Colonic mucosa (tissue), 4 donors: ENCODE measurements at regions not wholly inside any gene's neighbourhood (a gene's known extent, or its start where the extent isn't known, plus 50 kb on each side); places are given as distances from the start of the nearest gene placed in this dataset.
A peak's percentile ranks its signal among the peaks of the same experiment; 100 is the strongest.

ENCODE experiments used
- DNase-seq: peaks from one replicate; pipeline ENCODE4 v3.0.0-alpha.2; 2020
- H3K27ac ChIP-seq: fragments of 200-600 bp; one replicate; pipeline ENCODE4 v1.8.0; 2021
- H3K27me3 ChIP-seq: fragments of 200-600 bp; one replicate; pipeline ENCODE4 v1.8.0; 2021
- H3K36me3 ChIP-seq: fragments of 200-600 bp; one replicate; pipeline ENCODE4 v1.8.0; 2021
- H3K4me1 ChIP-seq: fragments of 200-600 bp; one replicate; pipeline ENCODE4 v1.8.0; 2021; ENCODE audit warnings: mild to moderate bottlenecking
- H3K4me3 ChIP-seq: fragments of 200-600 bp; one replicate; pipeline ENCODE4 v1.8.0; 2021
- H3K9ac ChIP-seq, 2 donors: one replicate each; pipeline ENCODE4 v1.7.0; 2013; ENCODE audit warnings: control low read depth in 2 of 2, low read depth in 2 of 2, low read length in 2 of 2
- H3K9me3 ChIP-seq: fragments of 200-600 bp; one replicate; pipeline ENCODE4 v1.8.0; 2021
- intact Hi-C: fragments of 100-400 bp; cut with DNase I; formaldehyde crosslinking; loops from one replicate; pipeline ENCODE4 v1.14.1; 2022
- TF ChIP-seq, protein P1 (sequence below): fragments of 200-600 bp; IDR thresholded peaks from one replicate; pipeline ENCODE4 v1.8.0; 2022; ENCODE audit warnings: antibody characterized with exemption, mild to moderate bottlenecking
- donor health status: healthy.
- donor health status: DM: no; HTN: no; CAD: no.
- donor health status: DM: no; HTN: no; CAD: no.

DNA sequence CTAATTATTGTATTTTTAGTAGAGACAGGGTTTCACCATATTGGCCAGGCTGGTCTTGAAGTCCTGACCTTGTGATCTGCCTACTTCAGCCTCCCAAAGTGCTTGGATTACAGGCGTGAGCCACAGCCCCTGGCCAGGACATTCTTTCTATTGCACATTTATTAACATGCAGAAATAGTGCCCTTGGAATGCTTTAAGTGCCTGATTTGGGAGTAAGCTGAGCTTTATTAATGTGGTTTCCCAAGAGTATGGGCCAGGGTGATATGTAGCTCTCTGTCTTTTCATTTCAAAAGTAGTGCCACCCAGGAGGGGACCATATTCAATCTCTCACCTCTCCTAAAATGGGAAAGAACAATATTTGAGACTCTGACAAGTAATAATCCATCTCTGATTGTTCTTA, 970.7 kb downstream of the KCNMA1 start:
- TF ChIP-seq, protein P1, sequence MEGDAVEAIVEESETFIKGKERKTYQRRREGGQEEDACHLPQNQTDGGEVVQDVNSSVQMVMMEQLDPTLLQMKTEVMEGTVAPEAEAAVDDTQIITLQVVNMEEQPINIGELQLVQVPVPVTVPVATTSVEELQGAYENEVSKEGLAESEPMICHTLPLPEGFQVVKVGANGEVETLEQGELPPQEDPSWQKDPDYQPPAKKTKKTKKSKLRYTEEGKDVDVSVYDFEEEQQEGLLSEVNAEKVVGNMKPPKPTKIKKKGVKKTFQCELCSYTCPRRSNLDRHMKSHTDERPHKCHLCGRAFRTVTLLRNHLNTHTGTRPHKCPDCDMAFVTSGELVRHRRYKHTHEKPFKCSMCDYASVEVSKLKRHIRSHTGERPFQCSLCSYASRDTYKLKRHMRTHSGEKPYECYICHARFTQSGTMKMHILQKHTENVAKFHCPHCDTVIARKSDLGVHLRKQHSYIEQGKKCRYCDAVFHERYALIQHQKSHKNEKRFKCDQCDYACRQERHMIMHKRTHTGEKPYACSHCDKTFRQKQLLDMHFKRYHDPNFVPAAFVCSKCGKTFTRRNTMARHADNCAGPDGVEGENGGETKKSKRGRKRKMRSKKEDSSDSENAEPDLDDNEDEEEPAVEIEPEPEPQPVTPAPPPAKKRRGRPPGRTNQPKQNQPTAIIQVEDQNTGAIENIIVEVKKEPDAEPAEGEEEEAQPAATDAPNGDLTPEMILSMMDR: no peak
- Histone ChIP-seq H3K4me3 (no peak overlapping the region), H3K36me3 (no peaks in the 10 kb centered on the region), H3K27me3 (no peaks in the 10 kb centered on the region), H3K9ac (no peak overlapping the region), H3K27ac (no peak overlapping the region), H3K4me1 (no peaks in the 10 kb centered on the region), H3K9me3 (no peaks in the 10 kb centered on the region)
- DNase-seq: no peak
- intact Hi-C loops: no loop called here

DNA sequence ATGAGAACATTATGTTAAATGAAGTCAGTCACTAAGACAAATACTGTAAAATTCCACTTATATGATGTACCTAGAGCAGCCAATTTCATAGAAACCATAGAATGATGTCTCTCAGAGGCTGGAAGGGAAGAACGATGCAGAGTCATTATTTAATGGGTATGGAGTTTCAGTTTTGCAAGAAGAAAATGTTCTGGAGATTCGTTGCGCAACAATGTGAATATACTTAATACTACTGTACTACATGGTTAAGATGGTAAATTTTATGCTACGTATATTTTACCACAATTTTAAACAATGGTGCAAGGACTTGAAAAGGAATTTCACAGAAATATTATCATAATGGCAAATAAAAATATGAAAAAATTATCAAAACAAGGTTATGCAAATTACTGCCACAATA, 972.6 kb downstream of the KCNMA1 start:
- no peak overlapping the region for H3K27ac ChIP-seq
- H3K36me3 ChIP-seq: no peaks in the 10 kb centered on the region
- no peaks in the 10 kb centered on the region for H3K4me1 ChIP-seq
- H3K9ac ChIP-seq: no peak overlapping the region
- intact Hi-C loops: no loop called here
- H3K27me3 ChIP-seq: no peaks in the 10 kb centered on the region
- DNase-seq: no peak
- no peak overlapping the region for H3K4me3 ChIP-seq
- H3K9me3 ChIP-seq: no peaks in the 10 kb centered on the region
- TF ChIP-seq, protein P1: no peak

DNA sequence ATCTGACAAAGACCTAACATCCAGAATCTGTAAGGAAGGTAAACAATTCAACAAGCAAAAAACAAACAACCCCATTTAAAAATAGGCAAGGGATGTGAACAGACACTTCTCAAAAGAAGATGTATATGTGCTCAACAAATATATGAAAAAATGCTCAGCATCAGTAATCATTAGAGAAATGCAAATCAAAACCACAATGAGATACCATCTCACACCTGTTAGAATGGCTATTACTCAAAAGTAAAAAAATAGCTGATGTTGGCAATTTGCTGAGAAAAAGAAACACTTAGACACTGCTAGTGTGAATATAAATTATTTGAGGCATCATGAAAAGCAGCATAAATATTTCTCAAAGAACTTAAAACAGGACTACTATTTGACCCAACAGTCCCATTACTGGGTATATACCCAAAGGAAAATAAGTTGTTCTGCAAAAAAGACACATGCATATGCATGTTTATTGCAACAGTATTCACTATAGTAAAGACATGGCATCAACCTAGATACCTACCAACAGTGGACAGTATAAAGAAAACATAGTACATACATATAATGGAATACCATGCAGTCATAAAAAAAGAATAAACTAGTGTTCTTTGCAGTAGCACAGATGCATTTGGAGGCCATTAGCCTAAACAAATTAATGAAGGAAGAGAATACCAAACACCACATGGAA, 980.1 kb downstream of the KCNMA1 start:
- H3K36me3 ChIP-seq: no peaks in the 10 kb centered on the region
- intact Hi-C loops: no loop called here
- H3K27me3 ChIP-seq: no peaks in the 10 kb centered on the region
- TF ChIP-seq, protein P1: no peak
- no peak overlapping the region for H3K27ac ChIP-seq
- no peaks in the 10 kb centered on the region for H3K9me3 ChIP-seq
- H3K4me1 ChIP-seq: no peaks in the 10 kb centered on the region
- H3K4me3 ChIP-seq: no peak overlapping the region
- no peak for DNase-seq
- H3K9ac ChIP-seq: no peak overlapping the region

DNA sequence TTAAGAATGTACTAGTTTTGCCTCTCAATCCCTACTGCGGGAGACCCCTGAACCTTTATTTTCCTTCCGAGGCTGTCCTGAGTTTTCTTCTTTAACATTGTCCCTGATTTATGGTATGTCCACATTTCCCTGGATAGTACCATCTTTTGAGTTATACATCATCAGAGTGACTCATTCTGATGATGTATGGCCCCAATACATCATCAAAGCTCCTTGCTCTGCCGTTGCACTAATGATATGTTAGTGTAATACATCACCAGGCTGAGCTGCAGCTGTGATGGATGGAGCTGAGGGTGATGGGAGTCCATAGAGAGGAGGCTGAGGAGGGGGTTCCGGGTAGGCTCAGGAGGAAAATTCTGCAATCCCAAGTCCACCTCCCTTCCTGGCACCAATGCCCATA, 986.5 kb downstream of the KCNMA1 start:
- no peak for DNase-seq
- H3K27ac ChIP-seq: no peak overlapping the region
- no peaks in the 10 kb centered on the region for H3K27me3 ChIP-seq
- H3K36me3 ChIP-seq: no peaks in the 10 kb centered on the region
- no peaks in the 10 kb centered on the region for H3K9me3 ChIP-seq
- H3K9ac ChIP-seq: no peak overlapping the region
- H3K4me1 ChIP-seq: no peaks in the 10 kb centered on the region
- TF ChIP-seq, protein P1: no peak
- no peak overlapping the region for H3K4me3 ChIP-seq
- intact Hi-C loops: no loop called here

DNA sequence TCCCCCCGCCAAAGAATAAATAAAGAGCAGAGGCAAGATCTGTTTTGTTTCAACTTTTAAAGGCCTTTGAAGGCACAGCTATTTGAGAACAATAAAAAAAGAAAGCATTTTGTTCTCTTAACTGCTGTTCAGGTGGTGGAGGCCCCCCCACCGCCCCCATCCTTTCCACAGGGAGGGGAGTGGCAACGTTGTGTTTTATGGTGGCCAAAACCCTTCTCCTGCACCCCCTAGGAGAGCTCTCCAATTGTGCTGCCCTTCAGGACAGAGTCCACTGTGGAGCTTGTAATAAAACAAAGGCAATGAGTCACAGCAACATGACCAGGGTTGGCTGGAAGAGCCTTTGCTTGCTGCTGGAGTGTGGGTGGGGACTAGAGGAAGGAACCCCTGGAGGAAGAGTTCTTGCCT, 987.9 kb downstream of the KCNMA1 start:
- DNase-seq: peak; percentile 67
- no peaks in the 10 kb centered on the region for H3K27me3 ChIP-seq
- H3K4me3 ChIP-seq: no peak overlapping the region
- intact Hi-C loops: no loop called here
- H3K36me3 ChIP-seq: no peaks in the 10 kb centered on the region
- no peaks in the 10 kb centered on the region for H3K4me1 ChIP-seq
- TF ChIP-seq, protein P1: no peak
- H3K9me3 ChIP-seq: no peaks in the 10 kb centered on the region
- H3K27ac ChIP-seq: no peak overlapping the region
- no peak overlapping the region for H3K9ac ChIP-seq
